ENCODE measurements at regions not wholly inside any gene's neighbourhood (a gene's known extent, or its start where the extent isn't known, plus 50 kb on each side); places are given as distances from the start of the nearest gene placed in this dataset.

GRCh38 chr2:196249171-196249570 lies 77.8 kb upstream of the STK17B start:
- no peak for DNase-seq (ENCODE audit: low read depth)

- DNase-seq (ENCODE audit: low read depth) = no peak
These were observed 78.5 kb upstream of the STK17B start for GRCh38 chr2:196249860-196250259.

- no peak for DNase-seq (ENCODE audit: low read depth)
These were observed 79.8 kb upstream of the STK17B start for GRCh38 chr2:196251132-196251531.

GRCh38 chr2:196252408-196253115 lies 81.2 kb upstream of the STK17B start:
- DNase-seq (ENCODE audit: low read depth) = no peak

DNA sequence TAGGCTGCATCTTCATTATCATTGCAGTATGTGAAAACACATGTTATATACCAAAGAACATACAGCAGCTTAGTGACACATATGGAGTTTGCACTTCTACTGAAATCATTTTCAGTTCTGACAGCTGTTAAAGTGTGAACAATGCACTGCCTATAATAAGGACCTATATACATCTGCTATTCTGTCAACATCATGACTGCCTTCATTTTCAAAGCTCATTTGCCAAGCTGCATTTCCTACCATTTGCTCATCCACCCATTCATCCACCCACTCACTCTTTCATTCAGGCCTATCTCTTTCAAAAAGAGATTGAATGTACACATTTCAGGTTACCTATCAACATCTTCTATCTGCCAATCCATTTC lies 81.7 kb upstream of the STK17B start:
- DNase-seq (ENCODE audit: low read depth) = no peak

DNA sequence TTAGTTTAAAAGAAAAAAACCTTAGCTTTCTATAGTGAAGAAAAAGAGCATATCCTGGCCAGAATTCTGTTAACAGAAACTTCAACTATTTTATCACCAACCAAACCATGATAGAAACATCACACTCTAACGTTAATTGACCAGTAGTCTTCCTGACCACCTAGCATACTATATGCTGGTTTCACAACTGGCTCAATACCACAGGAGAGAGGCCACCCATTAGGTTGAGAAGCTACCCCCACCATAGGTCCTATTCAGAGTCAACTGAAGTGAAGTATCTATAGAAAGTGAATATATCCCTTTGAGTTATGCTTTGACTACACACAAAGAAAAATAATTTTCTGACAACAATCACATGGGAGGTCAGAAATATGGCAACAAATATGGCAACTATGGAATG lies 85.2 kb upstream of the STK17B start:
- DNase-seq (ENCODE audit: low read depth) = no peak

DNA sequence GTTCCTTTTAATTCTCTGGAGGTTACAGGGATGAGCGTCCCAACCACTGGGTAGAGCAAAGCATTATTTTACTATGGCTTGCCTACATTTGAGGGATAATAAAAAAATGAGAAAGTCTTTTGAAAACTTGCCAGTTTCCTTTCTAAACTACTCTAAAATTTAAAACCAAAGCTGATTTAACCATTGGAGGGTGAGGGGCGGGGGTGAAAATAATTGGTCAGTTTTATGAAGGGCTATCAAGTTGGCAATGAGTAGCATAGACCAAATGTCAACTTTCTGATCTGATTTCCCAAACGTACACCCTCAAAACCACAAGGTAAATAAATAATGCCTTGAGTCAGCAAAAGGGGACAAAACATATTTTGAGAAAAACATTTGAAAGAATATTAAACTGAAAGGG lies 85.7 kb upstream of the STK17B start:
- no peak for DNase-seq (ENCODE audit: low read depth)

- DNase-seq (ENCODE audit: low read depth) = no peak
These were observed 87.0 kb upstream of the STK17B start for GRCh38 chr2:196258407-196258806.

- DNase-seq (ENCODE audit: low read depth) = no peak
These were observed 88.4 kb upstream of the STK17B start for GRCh38 chr2:196259507-196260481.

DNA sequence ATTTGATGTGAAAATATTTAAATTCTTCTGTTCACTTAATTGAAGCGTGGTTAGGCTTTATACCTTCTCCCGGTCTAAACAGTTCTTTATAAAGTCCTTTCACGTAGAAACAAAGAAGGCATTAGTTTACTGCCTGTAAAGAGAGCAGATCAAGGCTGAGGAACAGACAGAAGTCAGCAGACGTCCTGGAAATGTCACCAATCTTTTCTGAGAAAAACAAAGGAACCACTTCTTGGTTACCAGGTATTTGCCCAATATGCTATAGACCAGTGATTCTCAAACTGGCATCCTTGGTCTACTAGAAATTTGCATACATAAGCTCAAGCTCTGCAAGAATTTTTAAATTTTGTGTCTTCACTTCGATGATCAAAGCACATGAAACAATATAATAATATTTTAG lies 89.2 kb upstream of the STK17B start:
- no peak for DNase-seq (ENCODE audit: low read depth)

DNA sequence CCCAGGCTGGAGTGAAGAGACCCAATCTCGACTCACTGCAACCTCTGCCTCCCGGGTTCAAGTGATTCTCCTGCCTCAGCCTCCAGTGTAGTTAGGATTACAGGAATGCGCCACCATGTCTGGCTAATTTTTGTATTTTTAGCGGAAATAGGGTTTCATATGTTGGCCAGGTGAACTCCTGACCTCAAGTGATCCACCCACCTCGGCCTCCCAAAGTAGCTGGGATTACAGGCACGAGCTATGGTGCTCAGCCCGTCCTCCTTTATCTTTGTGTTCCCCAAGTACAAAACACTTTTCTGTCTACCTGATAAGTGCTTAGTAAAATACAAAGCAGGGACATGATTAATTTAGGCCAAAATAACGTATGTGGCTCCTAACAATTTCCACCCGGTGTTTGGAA lies 91.2 kb upstream of the STK17B start:
- DNase-seq (ENCODE audit: low read depth) = no peak

DNA sequence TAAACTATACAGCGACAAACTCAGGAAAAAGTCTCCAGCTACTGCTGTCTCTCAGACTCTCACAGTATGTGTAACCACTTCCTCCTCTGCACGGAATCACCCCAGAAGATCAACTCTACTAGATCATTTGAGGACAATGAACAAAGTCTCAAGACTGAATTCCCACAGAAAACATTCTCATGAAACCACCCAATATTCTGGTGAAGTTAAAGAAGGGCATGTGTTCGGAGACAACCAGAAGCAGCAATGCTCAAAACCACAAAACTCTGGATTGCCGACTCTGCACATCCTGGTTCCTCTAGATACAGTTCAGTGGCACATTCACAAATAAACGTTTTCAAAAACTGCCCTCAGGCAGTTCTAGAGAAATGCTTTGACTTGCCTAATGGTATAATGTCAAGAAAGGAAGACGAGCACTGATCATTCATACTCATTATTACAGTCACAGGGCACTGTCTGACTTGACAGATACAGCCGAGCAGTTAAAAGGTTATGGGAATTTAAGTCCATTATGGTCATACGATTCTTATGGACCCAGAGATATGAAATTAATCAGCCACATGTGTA lies 91.9 kb upstream of the STK17B start:
- DNase-seq (ENCODE audit: low read depth) = no peak

- DNase-seq (ENCODE audit: low read depth) = no peak
These were observed 95.0 kb upstream of the STK17B start for GRCh38 chr2:196266351-196266750.

DNA sequence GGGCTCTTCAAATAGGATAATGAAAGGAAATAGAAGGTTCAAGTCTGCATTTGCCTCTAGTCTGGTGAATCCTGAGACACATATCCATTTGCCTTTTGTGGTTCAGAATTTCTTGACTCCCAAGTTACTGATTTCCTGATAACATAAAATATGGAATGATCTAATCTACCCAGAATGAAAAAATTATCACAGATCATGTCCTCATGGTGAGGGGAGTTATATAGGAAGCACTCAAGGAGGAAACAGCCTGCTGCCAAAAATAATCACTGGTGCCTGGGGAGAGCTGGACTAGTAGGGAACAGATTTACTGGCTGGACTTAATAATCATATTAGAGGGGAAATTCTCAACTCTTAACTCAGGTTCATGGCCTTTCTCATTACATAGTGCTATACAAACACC lies 95.5 kb upstream of the STK17B start:
- no peak for DNase-seq (ENCODE audit: low read depth)

- no peak for DNase-seq (ENCODE audit: low read depth)
These were observed 96.6 kb upstream of the STK17B start for GRCh38 chr2:196268025-196268424.

DNA sequence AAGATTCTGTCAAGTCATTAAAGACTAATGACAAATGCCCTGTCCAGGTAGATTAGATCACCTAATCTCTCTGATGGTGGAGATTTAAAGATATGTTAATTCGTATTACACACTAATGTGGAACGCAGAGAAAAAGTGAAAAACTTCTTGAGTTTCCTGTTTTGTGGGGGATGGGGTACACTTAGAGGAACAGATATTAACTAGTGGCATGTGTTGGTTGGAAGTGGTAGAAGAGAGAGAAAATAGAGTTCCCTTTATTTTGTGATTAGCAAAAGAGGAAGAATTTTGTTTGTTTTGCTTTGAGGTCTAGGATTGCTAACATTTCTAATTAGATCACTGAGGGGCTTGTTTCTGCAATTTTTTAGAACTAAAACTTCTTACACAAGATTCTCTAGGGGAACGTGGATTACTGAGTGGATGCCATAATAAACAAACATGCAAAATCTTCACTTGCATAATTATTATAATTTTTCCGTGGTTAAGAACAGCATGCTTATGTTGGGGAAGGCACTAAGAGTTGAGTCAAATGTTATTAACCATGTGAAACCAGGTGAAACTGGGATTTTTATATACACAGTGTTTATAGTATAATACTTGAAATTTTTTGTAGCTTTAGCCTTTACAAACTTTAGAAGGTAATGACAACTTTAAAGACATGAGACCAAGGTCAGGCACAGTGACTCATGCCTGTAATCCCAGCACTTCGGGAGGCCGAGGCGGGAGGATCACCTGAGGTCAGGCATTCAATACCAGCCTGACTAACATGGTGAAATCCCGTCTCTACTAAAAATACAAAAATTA lies 97.4 kb upstream of the STK17B start:
- DNase-seq (ENCODE audit: low read depth) = no peak

DNA sequence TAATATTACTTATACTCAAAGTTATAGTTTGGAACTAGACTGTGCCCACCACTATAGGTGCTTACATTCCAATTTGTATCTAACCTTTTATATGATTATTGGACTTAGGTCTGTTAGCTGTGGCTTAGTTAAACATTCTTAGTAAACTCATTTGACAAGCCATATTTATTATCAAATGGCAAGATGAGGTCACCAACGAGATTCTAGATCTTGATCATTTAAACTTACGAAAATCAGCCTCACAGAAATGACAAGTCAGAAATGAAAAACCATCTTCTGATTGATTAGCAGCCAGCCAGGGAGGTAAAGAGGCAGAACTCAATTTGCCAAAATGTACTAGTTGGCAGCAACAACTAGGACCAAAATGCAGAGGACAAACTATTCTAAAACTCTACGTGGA lies 100.4 kb upstream of the STK17B start:
- no peak for DNase-seq (ENCODE audit: low read depth)

DNA sequence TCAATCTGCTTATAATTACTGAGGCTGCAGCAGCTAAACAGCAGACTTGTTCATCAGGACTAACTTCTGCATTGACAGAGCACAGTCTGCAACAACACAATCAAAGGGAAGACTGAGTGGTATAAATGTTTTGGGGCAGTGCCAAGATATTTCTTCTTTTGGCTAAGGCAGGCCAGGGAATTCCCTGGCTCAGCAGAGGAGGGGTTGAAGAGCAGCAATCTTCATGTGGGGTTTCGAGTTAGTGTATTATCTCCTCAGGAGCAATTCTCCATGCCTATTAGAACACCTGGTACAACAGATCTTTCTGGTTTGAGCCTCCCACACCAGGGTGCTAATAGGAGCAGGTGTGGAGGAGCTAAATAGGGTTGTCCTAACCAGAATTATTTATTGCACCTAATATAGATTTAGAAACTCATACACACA lies 103.0 kb upstream of the STK17B start:
- no peak for DNase-seq (ENCODE audit: low read depth)

- DNase-seq (ENCODE audit: low read depth) = no peak
These were observed 104.4 kb upstream of the STK17B start for GRCh38 chr2:196275646-196276352.

DNA sequence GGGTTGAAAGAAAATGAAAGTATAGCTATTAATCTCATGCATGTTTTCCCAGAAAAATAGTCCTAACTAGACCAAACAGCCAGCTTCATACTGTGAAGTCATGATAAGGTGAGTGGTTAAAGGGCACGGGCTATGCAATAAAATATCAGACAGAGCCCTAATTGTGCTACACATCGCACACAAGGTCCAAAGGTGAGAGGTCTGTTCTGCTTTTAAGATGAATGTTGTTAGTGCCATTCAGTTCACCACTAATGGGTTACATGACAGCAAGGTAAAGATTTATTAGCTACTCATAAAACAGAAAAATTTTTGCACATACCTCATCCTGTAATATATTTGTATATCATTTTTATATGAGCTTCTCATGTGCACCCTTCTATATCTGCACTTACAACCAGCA lies 105.0 kb upstream of the STK17B start:
- no peak for DNase-seq (ENCODE audit: low read depth)

DNA sequence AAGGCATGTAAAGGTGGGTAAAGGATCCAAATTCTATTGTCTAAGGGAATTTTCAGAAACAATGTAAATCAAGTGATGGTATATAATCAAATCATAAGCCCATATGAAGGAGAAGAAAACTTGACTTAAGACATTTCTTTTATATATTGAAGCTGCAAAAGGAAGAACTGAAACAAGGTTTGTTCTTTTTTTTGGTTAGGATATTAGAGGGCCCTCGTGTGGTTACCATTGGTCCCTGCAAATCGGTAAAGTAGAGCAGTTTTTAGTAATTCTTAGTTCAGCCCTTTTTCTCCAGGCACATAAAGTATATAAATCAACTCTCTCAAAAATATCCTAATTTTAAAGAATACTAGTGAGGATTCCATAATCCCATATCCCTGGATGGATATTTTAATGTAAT lies 105.6 kb upstream of the STK17B start:
- DNase-seq (ENCODE audit: low read depth) = no peak

- DNase-seq (ENCODE audit: low read depth) = no peak
These were observed 107.1 kb upstream of the STK17B start for GRCh38 chr2:196278491-196278911.

All from stimulated activated CD8-positive, alpha-beta memory T cell treated with anti-CD3 and anti-CD28 coated beads, Interleukin-7, amount 100 ng/mL, for 24 hours (primary cell).